Tibial nerve (tissue), 4 donors: ENCODE measurements at regions not wholly inside any gene's neighbourhood (a gene's known extent, or its start where the extent isn't known, plus 50 kb on each side); places are given as distances from the start of the nearest gene placed in this dataset.

ENCODE experiments used
- DNase-seq, 2 donors: peaks; one replicate each; pipeline ENCODE4 v3.0.0-alpha.2; 2019; ENCODE audit warnings: low spot score in 2 of 2
- H3K27ac ChIP-seq, 4 donors: fragments of 200-600 bp; sonication (generic) in 3 of 4; one replicate each; pipeline ENCODE4 v1.5.1; 2017 to 2019; ENCODE audit warnings: mild to moderate bottlenecking in 1 of 4
- H3K27me3 ChIP-seq, 2 donors: fragments of 200-600 bp; sonication (generic) in 1 of 2; one replicate each; pipeline versions ENCODE4 v1.5.1 to v1.6.0; 2017 to 2019
- H3K36me3 ChIP-seq, 3 donors: fragments of 200-600 bp; sonication (generic); one replicate each; pipeline ENCODE4 v1.5.1; 2018 to 2019
- H3K4me1 ChIP-seq, 4 donors: fragments of 200-600 bp; sonication (generic) in 3 of 4; one replicate each; pipeline ENCODE4 v1.5.1; 2017 to 2019
- H3K4me3 ChIP-seq, 4 donors: fragments of 200-600 bp; sonication (generic) in 3 of 4; one replicate each; pipeline ENCODE4 v1.5.1; 2017 to 2019; ENCODE audit warnings: mild to moderate bottlenecking in 1 of 4, moderate library complexity in 1 of 4
- H3K9me3 ChIP-seq, 4 donors: fragments of 200-600 bp; sonication (generic) in 3 of 4; one replicate each; pipeline ENCODE4 v1.5.1; 2017 to 2019
- EP300 ChIP-seq, 2 donors: sonication (generic); formaldehyde crosslinking; IDR thresholded peaks; one replicate each; pipeline ENCODE4 v1.6.1; 2017; ENCODE audit warnings: antibody characterized with exemption in 2 of 2, mild to moderate bottlenecking in 1 of 2
- POLR2A ChIP-seq, 2 donors: fragments of 450-650 bp; IDR thresholded peaks; one replicate each; pipeline ENCODE4 v1.6.1; 2017; ENCODE audit warnings: antibody characterized with exemption in 2 of 2, mild to moderate bottlenecking in 2 of 2, moderate library complexity in 2 of 2
- WGBS, 2 donors: methylation state at CpG; one replicate each; pipeline ENCODE4 v1.1.5; 2018; 5-methylcytosine and 5-hydroxymethylcytosine counted together
- TF ChIP-seq, protein P1 (sequence below), 5 experiments: fragments of 200-600 bp in 3 of 5; fragments of 450-650 bp in 2 of 5; sonication (generic) in 3 of 5; IDR thresholded peaks; one replicate each; pipeline ENCODE4 v1.5.1; 2016 to 2019; ENCODE audit warnings: antibody characterized with exemption in 5 of 5, mild to moderate bottlenecking in 3 of 5, moderate library complexity in 2 of 5

DNA sequence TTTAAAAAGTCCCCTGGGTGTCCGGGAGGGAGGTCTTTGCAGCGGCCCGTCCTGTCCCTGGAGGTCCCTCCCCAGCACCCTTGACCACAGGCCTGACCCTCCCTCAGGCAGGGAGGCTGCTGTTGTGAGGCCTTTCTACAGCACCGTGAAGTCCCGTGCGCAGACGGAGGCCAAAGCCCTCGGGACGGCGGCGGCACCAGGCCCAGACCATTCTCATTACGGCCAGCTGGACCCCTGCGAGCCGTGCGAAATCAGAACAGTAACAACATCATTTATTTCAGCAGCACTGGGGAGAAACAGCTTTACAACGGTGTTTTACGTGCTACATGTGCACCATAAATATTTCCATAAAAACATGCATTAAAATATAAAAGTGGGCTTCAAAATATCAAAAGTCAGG is 101.4 kb upstream of the ACTRT2 start:
- no peak overlapping the region for H3K4me3 ChIP-seq
- TF ChIP-seq, protein P1, sequence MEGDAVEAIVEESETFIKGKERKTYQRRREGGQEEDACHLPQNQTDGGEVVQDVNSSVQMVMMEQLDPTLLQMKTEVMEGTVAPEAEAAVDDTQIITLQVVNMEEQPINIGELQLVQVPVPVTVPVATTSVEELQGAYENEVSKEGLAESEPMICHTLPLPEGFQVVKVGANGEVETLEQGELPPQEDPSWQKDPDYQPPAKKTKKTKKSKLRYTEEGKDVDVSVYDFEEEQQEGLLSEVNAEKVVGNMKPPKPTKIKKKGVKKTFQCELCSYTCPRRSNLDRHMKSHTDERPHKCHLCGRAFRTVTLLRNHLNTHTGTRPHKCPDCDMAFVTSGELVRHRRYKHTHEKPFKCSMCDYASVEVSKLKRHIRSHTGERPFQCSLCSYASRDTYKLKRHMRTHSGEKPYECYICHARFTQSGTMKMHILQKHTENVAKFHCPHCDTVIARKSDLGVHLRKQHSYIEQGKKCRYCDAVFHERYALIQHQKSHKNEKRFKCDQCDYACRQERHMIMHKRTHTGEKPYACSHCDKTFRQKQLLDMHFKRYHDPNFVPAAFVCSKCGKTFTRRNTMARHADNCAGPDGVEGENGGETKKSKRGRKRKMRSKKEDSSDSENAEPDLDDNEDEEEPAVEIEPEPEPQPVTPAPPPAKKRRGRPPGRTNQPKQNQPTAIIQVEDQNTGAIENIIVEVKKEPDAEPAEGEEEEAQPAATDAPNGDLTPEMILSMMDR (IDR thresholded peaks at IDR 0.05) = no peak
- TF ChIP-seq EP300 (IDR thresholded peaks at IDR 0.05) (no peak), POLR2A (IDR thresholded peaks at IDR 0.05) (no peak)
- H3K27me3 ChIP-seq = peaks cover 0 to 14% of the 10 kb centered on the region in 2 donors

DNA sequence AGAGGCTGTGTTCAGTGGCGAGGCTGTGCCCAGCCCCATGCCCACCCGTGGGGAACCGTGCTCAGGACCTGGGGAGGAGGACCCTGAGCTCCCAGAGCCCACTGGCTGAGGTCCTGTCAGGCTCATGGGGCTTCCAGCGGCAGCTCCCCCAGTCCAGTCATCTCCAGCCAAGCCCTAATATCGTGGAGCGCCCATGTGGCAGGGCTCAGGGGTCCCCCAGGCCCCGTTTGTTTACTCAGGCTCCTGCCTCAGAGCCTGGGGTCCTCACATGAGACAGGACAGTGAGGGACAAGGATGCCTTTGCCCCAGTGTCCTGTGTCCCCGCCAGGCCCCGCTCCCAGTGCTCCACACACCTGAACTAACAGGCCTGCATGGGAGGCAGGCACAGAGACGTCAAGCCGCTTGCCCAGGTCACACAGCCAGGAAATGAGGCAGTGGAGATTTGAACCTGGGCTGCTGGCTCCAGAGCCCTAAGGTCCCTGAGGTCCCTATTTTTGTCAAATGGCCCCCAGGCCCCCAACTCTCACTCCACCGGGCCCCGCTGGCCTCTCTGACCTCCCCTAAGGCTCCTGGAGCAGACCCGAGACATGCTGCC is 100.7 kb upstream of the ACTRT2 start:
- Histone ChIP-seq H3K9me3 (no peaks in the 10 kb centered on the region), H3K27me3 (peaks cover 0 to 18% of the 10 kb centered on the region in 2 donors), H3K36me3 (no peaks in the 10 kb centered on the region), H3K4me3 (no peak overlapping the region), H3K27ac (no peak overlapping the region), H3K4me1 (no peaks in the 10 kb centered on the region)
- no peak for DNase-seq
- WGBS, 2 donors = 69 to 86% methylated on average over 4 to 10 of the region's 14 CpGs
- TF ChIP-seq EP300 (IDR thresholded peaks at IDR 0.05) (no peak), POLR2A (IDR thresholded peaks at IDR 0.05) (no peak)
- TF ChIP-seq, protein P1 (IDR thresholded peaks at IDR 0.05) = no peak

More for the DNA sequence above, 101.4 kb upstream of the ACTRT2 start:
- no peak overlapping the region for H3K27ac ChIP-seq
- no peaks in the 10 kb centered on the region for H3K4me1 ChIP-seq
- no peak for DNase-seq
- no peaks in the 10 kb centered on the region for H3K9me3 ChIP-seq
- WGBS, 2 donors = 62 to 76% methylated on average over 17 of the region's 17 CpGs
- H3K36me3 ChIP-seq = no peaks in the 10 kb centered on the region

DNA sequence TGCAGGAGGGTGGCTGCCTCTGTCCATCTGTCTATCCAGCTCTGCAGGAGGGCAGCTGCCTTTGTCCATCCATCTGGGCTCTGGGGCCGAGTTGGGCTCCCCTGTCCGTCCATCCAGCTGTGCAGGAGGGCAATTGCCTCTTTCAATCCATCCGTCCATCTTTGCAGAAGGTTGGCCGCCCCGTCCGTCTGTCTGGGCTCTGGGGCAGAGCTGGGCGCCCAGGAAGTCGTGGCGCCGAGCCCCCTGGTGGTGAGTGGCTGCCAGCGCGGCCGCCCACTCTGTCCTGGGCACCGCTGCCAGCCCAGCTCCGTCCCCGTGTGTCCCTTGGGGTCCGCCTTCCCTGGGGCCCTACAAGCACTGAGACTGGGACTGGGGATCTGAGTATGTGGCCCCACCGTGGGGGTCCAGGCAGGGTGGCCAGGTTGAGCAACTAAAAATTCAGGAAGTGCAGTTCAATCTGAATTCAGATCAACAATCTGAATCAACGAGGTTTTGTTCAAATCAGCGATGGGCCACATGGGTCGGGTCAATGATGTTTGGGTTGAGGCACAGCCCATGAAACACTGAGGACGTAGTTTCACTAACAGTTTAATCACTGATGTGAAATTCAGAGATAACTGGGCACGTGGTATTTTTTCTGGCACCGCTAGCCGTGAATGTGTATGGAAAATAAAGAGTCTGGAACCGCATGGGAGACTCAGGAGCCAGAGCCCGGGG is 99.1 kb upstream of the ACTRT2 start:
- no peaks in the 10 kb centered on the region for H3K36me3 ChIP-seq
- H3K4me3 ChIP-seq = no peak overlapping the region
- no peak overlapping the region for H3K27ac ChIP-seq
- peaks cover 0 to 18% of the 10 kb centered on the region in 2 donors for H3K27me3 ChIP-seq
- H3K4me1 ChIP-seq = peaks cover 0 to 8% (median 0%) of the 10 kb centered on the region in 4 donors
- WGBS, 2 donors = 39 to 44% methylated on average over 15 to 27 of the region's 27 CpGs
- peak in 1 of 2 donors; percentile 10 for DNase-seq
- no peaks in the 10 kb centered on the region for H3K9me3 ChIP-seq
- no peak for TF ChIP-seq POLR2A (IDR thresholded peaks at IDR 0.05)
- TF ChIP-seq, protein P1 (IDR thresholded peaks at IDR 0.05) = peak; percentile 38 to 59 (median 53)

DNA sequence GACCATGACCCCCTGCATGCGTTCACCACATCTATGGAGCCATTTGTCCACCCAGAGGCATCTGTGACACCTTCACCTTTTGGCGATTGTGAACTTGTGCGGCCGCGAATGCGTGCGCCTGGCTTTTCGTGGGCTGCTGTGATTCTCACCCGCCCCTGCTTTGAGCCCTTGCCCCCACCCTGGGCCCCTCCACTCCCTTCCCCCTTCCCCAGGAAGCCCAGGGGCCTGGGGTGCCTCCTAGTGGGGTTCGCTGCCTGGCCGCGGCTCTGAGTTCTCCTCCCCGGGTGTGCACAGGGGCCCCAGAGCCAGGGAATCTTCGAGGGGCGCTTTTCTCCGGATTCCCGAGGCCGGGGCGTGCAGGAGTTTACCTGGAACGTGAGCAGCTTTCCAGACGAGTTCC is 97.9 kb upstream of the ACTRT2 start:
- Histone ChIP-seq H3K36me3 (no peaks in the 10 kb centered on the region), H3K4me1 (peaks cover 0 to 20% (median 0%) of the 10 kb centered on the region in 4 donors), H3K27me3 (peaks cover 0 to 18% of the 10 kb centered on the region in 2 donors), H3K4me3 (no peak overlapping the region), H3K9me3 (no peaks in the 10 kb centered on the region), H3K27ac (no peak overlapping the region)
- WGBS, 2 donors = 85% methylated on average over 21 of the region's 21 CpGs
- no peak for DNase-seq
- TF ChIP-seq, protein P1 (IDR thresholded peaks at IDR 0.05) = no peak
- TF ChIP-seq POLR2A (IDR thresholded peaks at IDR 0.05) (no peak), EP300 (IDR thresholded peaks at IDR 0.05) (no peak)

DNA sequence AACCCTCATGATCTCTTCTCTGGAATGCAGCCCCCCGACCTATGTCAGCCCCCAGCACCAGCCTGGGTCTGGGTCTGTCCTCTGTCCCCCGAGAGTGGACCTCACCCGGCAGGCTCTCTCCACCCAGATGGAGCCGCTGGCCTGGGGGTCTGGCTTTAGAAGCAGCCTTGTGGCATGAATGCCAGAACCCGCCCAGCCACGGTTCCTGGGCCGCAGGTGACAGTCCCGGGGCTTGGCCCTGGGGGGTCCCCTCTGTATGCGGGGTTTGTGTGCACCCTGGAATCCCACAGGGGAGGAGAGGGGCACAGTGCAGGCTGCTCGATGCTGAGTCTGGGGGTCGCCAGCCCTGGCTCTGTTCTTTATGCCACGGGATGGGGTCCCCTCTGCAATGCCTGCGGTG is 96.0 kb upstream of the ACTRT2 start:
- H3K27ac ChIP-seq = no peak overlapping the region
- no peak overlapping the region for H3K4me3 ChIP-seq
- peaks cover 0 to 23% (median 0%) of the 10 kb centered on the region in 4 donors for H3K4me1 ChIP-seq
- H3K9me3 ChIP-seq = peaks cover 0 to 7% (median 0%) of the 10 kb centered on the region in 4 donors
- no peak for DNase-seq
- H3K36me3 ChIP-seq = no peaks in the 10 kb centered on the region
- TF ChIP-seq, protein P1 (IDR thresholded peaks at IDR 0.05) = no peak
- TF ChIP-seq EP300 (IDR thresholded peaks at IDR 0.05) = no peak
- no peak for TF ChIP-seq POLR2A (IDR thresholded peaks at IDR 0.05)
- WGBS, 2 donors = 85 to 89% methylated on average over 10 to 13 of the region's 13 CpGs
- peaks cover 0 to 33% of the 10 kb centered on the region in 2 donors for H3K27me3 ChIP-seq
